ENCODE measurements at regions not wholly inside any gene's neighbourhood (a gene's known extent, or its start where the extent isn't known, plus 50 kb on each side); places are given as distances from the start of the nearest gene placed in this dataset.

DNA sequence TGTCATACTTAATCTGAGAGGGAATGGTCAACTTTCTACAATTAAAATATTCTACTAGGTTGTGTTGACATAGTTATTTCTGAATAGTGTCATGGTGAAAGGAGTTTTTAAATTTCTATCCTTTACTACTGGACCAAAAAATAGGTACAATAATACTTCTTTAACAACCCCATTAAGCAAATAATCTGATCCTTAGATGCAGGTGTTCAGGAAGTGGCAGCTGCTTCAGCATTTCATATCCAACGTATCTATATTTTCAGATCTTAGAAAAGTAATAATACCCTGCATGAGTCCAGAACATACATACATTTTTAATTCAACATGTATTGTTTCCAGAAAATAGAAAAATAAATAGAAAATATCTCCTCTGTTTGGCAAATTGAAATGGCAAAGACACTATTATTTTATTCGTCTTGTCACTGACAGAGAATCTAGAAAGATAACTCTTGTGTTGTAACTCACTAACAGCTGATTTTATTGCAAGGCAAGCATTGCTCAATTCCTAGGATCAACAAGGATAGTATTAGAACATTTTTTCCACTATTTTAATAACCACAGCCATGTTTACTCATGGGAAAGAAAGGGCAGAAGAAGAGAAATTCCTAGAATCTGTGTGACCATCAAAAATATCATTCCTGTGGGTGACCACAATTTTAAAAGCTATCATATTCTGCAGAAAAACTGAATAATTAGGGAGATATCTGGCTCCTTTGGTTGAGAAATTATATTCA is 159.3 kb upstream of the CNTNAP2 start:
- H3K36me3 ChIP-seq, result no peaks in the 10 kb centered on the region
- TF ChIP-seq, protein P1, sequence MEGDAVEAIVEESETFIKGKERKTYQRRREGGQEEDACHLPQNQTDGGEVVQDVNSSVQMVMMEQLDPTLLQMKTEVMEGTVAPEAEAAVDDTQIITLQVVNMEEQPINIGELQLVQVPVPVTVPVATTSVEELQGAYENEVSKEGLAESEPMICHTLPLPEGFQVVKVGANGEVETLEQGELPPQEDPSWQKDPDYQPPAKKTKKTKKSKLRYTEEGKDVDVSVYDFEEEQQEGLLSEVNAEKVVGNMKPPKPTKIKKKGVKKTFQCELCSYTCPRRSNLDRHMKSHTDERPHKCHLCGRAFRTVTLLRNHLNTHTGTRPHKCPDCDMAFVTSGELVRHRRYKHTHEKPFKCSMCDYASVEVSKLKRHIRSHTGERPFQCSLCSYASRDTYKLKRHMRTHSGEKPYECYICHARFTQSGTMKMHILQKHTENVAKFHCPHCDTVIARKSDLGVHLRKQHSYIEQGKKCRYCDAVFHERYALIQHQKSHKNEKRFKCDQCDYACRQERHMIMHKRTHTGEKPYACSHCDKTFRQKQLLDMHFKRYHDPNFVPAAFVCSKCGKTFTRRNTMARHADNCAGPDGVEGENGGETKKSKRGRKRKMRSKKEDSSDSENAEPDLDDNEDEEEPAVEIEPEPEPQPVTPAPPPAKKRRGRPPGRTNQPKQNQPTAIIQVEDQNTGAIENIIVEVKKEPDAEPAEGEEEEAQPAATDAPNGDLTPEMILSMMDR (IDR thresholded peaks at IDR 0.05), result no peak
- no peaks in the 10 kb centered on the region for H3K4me1 ChIP-seq (ENCODE audit: control insufficient read depth in 1 of 2, insufficient read depth in 1 of 2, low read depth in 1 of 2, low read length in 1 of 2)
- no peaks in the 10 kb centered on the region for H3K9me3 ChIP-seq
- H3K27me3 ChIP-seq, result no peaks in the 10 kb centered on the region
- H3K27ac ChIP-seq, result no peak overlapping the region
- no peak overlapping the region for H3K4me3 ChIP-seq (ENCODE audit: low read depth in 1 of 2, low read length in 1 of 2)

DNA sequence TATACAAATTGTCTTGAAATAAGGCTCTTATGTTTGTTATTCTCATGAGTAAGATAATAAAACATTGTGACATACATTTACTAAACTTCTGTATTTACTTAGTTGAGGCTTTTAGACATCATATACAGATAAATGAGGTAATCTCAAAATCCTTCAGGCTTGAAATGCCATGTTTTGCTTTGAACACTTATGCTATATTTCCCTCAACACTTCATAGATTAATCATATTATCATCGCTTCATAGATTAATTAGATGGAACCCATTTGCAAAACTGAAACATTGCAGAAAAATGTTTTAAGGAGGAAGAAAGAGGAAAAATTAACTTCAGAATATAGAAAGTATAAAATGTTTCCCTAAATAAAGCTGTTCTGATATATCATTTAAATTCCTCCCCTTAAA is 165.0 kb upstream of the CNTNAP2 start:
- Histone ChIP-seq H3K9me3 (no peaks in the 10 kb centered on the region), H3K36me3 (no peaks in the 10 kb centered on the region), H3K27ac (no peak overlapping the region), H3K27me3 (no peaks in the 10 kb centered on the region), H3K4me3 (ENCODE audit: low read depth in 1 of 2, low read length in 1 of 2) (no peak overlapping the region), H3K4me1 (ENCODE audit: control insufficient read depth in 1 of 2, insufficient read depth in 1 of 2, low read depth in 1 of 2, low read length in 1 of 2) (no peaks in the 10 kb centered on the region)
- TF ChIP-seq, protein P1 (IDR thresholded peaks at IDR 0.05), result no peak

DNA sequence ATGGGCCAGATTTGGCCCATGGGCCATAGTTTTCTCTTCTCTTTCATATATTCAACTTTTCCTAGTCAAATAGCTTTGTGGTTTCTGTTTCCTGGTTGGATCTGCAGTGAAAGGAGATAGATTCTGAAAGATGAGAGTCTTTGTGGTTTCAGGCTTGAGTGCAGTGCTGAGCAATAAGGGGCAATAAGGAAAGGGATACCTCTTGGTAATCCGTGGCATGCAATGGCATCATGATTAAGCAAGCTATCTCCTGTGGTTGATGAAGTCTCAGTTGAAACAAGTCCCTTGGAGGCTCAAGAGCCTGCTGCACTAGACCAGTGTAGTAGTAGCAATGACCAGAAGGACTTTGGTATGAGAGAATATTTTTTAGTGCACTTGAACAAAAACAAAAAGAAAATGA is 187.7 kb upstream of the CNTNAP2 start:
- no peak overlapping the region for H3K27ac ChIP-seq
- H3K4me1 ChIP-seq (ENCODE audit: control insufficient read depth in 1 of 2, insufficient read depth in 1 of 2, low read depth in 1 of 2, low read length in 1 of 2), result no peaks in the 10 kb centered on the region
- H3K36me3 ChIP-seq, result no peaks in the 10 kb centered on the region
- H3K27me3 ChIP-seq, result no peaks in the 10 kb centered on the region
- no peak overlapping the region for H3K4me3 ChIP-seq (ENCODE audit: low read depth in 1 of 2, low read length in 1 of 2)
- TF ChIP-seq, protein P1 (IDR thresholded peaks at IDR 0.05), result no peak
- H3K9me3 ChIP-seq, result no peaks in the 10 kb centered on the region

DNA sequence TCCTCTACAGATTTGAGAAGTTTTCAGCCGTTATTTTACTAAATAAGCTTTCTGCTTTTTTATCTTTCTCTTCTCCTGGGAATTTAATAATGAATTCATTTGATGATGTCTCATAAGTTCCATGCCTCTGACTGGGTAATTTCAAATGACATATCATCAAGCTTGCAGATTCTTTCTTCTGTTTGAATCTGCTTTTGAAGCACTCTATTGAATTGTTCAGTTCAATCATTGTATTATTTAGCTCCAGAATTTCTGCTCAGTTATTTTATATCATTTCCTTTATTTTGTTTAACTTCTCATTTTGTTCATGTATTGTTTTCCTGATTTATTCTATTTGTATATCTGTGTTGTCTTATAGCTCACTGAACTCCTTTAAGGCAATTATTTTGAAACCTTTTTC is 196.9 kb upstream of the CNTNAP2 start:
- Histone ChIP-seq H3K27me3 (no peaks in the 10 kb centered on the region), H3K4me3 (ENCODE audit: low read depth in 1 of 2, low read length in 1 of 2) (no peak overlapping the region), H3K9me3 (no peaks in the 10 kb centered on the region), H3K27ac (no peak overlapping the region), H3K36me3 (no peaks in the 10 kb centered on the region), H3K4me1 (ENCODE audit: control insufficient read depth in 1 of 2, insufficient read depth in 1 of 2, low read depth in 1 of 2, low read length in 1 of 2) (no peaks in the 10 kb centered on the region)
- TF ChIP-seq, protein P1 (IDR thresholded peaks at IDR 0.05), result no peak

DNA sequence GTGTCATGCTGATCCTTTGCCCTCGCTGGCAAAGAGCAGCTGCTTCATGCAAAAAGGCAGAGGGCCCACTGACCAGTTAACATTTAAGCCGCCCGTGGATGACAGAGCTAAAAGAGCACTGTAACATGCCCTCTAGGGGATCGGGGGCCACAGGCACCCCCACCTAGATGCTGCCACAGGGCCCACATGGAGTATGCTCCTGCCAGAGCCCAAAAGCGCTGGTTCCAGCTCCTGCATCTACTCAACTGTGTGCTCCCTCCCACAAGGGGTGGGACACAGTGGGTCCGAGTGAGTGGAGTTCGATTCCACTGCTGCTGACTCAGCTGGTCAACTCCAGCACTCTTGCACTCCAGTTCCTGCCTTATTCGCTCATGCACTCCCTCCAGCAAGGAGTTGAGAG is 199.8 kb upstream of the CNTNAP2 start:
- TF ChIP-seq, protein P1 (IDR thresholded peaks at IDR 0.05), result no peak
- Histone ChIP-seq H3K4me1 (ENCODE audit: control insufficient read depth in 1 of 2, insufficient read depth in 1 of 2, low read depth in 1 of 2, low read length in 1 of 2) (no peaks in the 10 kb centered on the region), H3K27me3 (no peaks in the 10 kb centered on the region), H3K36me3 (no peaks in the 10 kb centered on the region), H3K27ac (no peak overlapping the region), H3K4me3 (ENCODE audit: low read depth in 1 of 2, low read length in 1 of 2) (no peak overlapping the region), H3K9me3 (peaks cover 2% of the 10 kb centered on the region)

Data from neutrophil (primary cell).